ENCODE measurements at regions not wholly inside any gene's neighbourhood (a gene's known extent, or its start where the extent isn't known, plus 50 kb on each side); places are given as distances from the start of the nearest gene placed in this dataset.

GRCh38 chr20:57910716-57911115, 200.9 kb upstream of the PMEPA1 start:
- no peaks in the 10 kb centered on the region for H3K36me3 ChIP-seq (ENCODE audit: control insufficient read depth in 5 of 5, insufficient read depth in 5 of 5, low read length in 5 of 5)
- H3K4me3 ChIP-seq (ENCODE audit: low read depth in 1 of 5, low read length in 5 of 5) = no peak overlapping the region
- no peak overlapping the region for H3K27ac ChIP-seq (ENCODE audit: low read depth, low read length)
- H3K9ac ChIP-seq (ENCODE audit: low read length in 5 of 5) = no peak overlapping the region
- no peaks in the 10 kb centered on the region for H3K9me3 ChIP-seq (ENCODE audit: control insufficient read depth in 5 of 5, low read length in 5 of 5)
- peaks cover 0 to 10% (median 6%) of the 10 kb centered on the region in 5 donors for H3K27me3 ChIP-seq (ENCODE audit: control insufficient read depth in 5 of 5, insufficient read depth in 4 of 5, low read length in 5 of 5)
- H3K4me1 ChIP-seq (ENCODE audit: control insufficient read depth in 5 of 5, insufficient read depth in 5 of 5, low read length in 5 of 5) = peaks cover 0 to 8% (median 0%) of the 10 kb centered on the region in 5 donors

GRCh38 chr20:57909763-57910331, 200.0 kb upstream of the PMEPA1 start:
- H3K27ac ChIP-seq (ENCODE audit: low read depth, low read length) = no peak overlapping the region
- H3K9me3 ChIP-seq (ENCODE audit: control insufficient read depth in 5 of 5, low read length in 5 of 5) = no peaks in the 10 kb centered on the region
- H3K27me3 ChIP-seq (ENCODE audit: control insufficient read depth in 5 of 5, insufficient read depth in 4 of 5, low read length in 5 of 5) = peaks cover 0 to 10% (median 6%) of the 10 kb centered on the region in 5 donors
- H3K36me3 ChIP-seq (ENCODE audit: control insufficient read depth in 5 of 5, insufficient read depth in 5 of 5, low read length in 5 of 5) = no peaks in the 10 kb centered on the region
- H3K4me3 ChIP-seq (ENCODE audit: low read depth in 1 of 5, low read length in 5 of 5) = no peak overlapping the region
- H3K9ac ChIP-seq (ENCODE audit: low read length in 5 of 5) = no peak overlapping the region
- H3K4me1 ChIP-seq (ENCODE audit: control insufficient read depth in 5 of 5, insufficient read depth in 5 of 5, low read length in 5 of 5) = peaks cover 0 to 8% (median 0%) of the 10 kb centered on the region in 5 donors

DNA sequence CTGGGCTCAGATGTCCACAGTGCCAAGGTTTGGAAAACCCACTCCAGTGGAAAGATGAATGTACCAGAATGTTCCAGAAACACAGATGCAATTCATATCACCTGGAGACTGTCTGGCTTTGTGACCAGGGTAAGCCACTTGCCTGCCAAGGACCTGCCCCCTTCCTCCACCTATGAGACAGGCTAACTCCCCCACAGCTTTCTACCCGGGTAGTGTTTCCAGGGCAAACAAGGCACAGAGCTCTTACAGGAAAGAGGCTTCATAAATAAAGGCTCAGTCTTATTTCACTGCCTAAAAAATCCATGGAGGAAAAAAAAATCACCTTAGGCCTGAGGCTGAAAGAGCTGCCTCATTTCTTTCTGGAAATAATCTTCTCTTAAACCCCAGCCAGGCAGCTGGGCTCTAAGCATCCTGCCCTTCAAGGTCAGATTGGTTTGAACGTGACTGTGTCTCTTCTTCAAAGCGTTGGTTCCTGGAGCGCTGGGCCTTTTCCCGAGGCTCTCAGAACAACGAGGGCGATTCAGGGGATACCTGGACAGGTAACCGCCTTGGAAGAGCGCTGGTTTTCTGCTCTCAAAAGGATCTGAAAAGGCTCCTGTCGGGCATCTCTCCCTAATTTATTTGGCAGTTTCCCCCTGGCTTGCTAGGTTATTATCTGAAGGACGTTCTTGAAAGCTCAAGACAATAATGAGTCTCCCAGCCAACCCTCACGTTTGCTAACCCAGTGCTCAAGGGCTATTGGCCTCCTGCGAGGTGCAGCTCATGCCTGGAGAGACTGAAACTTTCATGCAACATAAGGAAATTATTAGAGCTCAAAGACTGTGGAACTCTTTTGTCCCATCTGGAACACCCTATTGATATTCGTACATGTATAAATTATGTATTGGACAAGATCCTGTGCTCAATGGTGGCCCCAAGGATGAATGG, 199.2 kb upstream of the PMEPA1 start:
- Histone ChIP-seq H3K4me3 (ENCODE audit: low read depth in 1 of 5, low read length in 5 of 5) (no peak overlapping the region), H3K9ac (ENCODE audit: low read length in 5 of 5) (no peak overlapping the region), H3K36me3 (ENCODE audit: control insufficient read depth in 5 of 5, insufficient read depth in 5 of 5, low read length in 5 of 5) (no peaks in the 10 kb centered on the region), H3K4me1 (ENCODE audit: control insufficient read depth in 5 of 5, insufficient read depth in 5 of 5, low read length in 5 of 5) (peaks cover 0 to 8% (median 0%) of the 10 kb centered on the region in 5 donors), H3K27me3 (ENCODE audit: control insufficient read depth in 5 of 5, insufficient read depth in 4 of 5, low read length in 5 of 5) (peaks cover 0 to 6% (median 4%) of the 10 kb centered on the region in 5 donors), H3K9me3 (ENCODE audit: control insufficient read depth in 5 of 5, low read length in 5 of 5) (no peaks in the 10 kb centered on the region), H3K27ac (ENCODE audit: low read depth, low read length) (no peak overlapping the region)

DNA sequence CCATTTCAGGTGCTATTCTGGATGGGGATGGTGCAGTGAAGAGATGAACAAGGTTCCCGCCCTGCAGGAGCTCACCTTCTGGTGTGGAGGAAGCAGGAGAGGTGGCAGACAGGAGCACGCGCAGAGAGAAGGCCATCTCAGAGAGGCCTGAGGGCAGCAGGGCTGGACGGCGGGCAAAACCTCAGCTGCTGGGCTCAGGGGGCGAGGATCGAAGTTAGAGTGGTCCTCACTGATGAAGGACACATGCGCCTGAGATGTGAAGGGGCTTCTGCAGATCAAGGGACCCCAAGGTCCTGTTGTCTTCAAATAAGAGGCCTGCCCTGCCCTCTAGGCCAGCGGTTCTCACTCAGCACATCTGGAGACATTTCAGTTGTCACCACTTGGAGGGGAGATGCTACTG, 198.4 kb upstream of the PMEPA1 start:
- peaks cover 0 to 8% (median 0%) of the 10 kb centered on the region in 5 donors for H3K4me1 ChIP-seq (ENCODE audit: control insufficient read depth in 5 of 5, insufficient read depth in 5 of 5, low read length in 5 of 5)
- no peak overlapping the region for H3K4me3 ChIP-seq (ENCODE audit: low read depth in 1 of 5, low read length in 5 of 5)
- no peaks in the 10 kb centered on the region for H3K36me3 ChIP-seq (ENCODE audit: control insufficient read depth in 5 of 5, insufficient read depth in 5 of 5, low read length in 5 of 5)
- H3K9me3 ChIP-seq (ENCODE audit: control insufficient read depth in 5 of 5, low read length in 5 of 5) = no peaks in the 10 kb centered on the region
- no peak overlapping the region for H3K9ac ChIP-seq (ENCODE audit: low read length in 5 of 5)
- no peak overlapping the region for H3K27ac ChIP-seq (ENCODE audit: low read depth, low read length)
- peaks cover 0 to 6% (median 0%) of the 10 kb centered on the region in 5 donors for H3K27me3 ChIP-seq (ENCODE audit: control insufficient read depth in 5 of 5, insufficient read depth in 4 of 5, low read length in 5 of 5)

DNA sequence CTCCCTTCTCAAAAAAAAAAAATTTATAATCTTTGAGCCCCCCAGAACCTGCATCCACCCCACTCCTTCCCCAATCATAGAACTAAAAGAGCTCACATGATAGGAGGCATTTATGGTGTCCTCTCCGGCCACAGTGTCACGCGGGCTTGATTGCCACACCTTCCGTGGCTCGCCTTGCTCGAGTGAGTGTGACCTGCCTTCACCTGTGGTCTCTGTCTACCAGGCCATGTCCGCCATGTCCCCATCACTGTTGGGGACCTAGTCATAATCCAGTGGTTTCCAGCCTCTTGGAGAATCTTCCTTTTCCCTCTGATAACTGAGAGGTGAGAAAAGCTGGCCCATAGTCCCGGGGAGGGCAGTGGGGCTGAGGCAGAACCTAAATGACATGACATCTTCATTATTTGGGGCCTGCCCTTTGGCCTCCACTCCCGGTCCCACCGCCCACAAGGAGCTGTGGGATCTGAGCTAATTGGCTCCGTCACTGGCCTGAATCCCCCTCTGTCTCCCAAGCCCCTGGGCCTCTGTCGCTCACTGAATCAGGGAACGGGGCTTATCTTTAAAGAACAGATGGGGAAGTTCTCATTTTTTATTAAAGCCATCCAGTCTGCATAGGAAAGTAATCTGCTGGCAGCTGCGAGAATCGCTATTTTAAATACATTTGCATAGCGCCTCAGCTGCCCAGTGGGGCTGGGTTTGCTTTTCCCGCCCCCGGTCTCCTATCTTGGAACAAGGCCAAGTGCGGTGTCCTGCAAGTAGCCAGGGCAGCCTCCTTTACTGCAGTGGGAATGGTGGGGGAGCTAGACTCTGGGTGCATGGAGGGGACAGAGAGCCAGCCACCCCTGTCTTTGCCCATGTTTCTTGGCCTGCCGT, 197.6 kb upstream of the PMEPA1 start:
- Histone ChIP-seq H3K4me3 (ENCODE audit: low read depth in 1 of 5, low read length in 5 of 5) (no peak overlapping the region), H3K9ac (ENCODE audit: low read length in 5 of 5) (no peak overlapping the region), H3K36me3 (ENCODE audit: control insufficient read depth in 5 of 5, insufficient read depth in 5 of 5, low read length in 5 of 5) (no peaks in the 10 kb centered on the region), H3K9me3 (ENCODE audit: control insufficient read depth in 5 of 5, low read length in 5 of 5) (no peaks in the 10 kb centered on the region), H3K4me1 (ENCODE audit: control insufficient read depth in 5 of 5, insufficient read depth in 5 of 5, low read length in 5 of 5) (peaks cover 0 to 6% (median 0%) of the 10 kb centered on the region in 5 donors), H3K27ac (ENCODE audit: low read depth, low read length) (no peak overlapping the region), H3K27me3 (ENCODE audit: control insufficient read depth in 5 of 5, insufficient read depth in 4 of 5, low read length in 5 of 5) (peaks cover 0 to 6% (median 0%) of the 10 kb centered on the region in 5 donors)

GRCh38 chr20:57905448-57905847, 195.6 kb upstream of the PMEPA1 start:
- Histone ChIP-seq H3K27me3 (ENCODE audit: control insufficient read depth in 5 of 5, insufficient read depth in 4 of 5, low read length in 5 of 5) (peaks cover 0 to 6% (median 0%) of the 10 kb centered on the region in 5 donors), H3K9me3 (ENCODE audit: control insufficient read depth in 5 of 5, low read length in 5 of 5) (no peaks in the 10 kb centered on the region), H3K4me1 (ENCODE audit: control insufficient read depth in 5 of 5, insufficient read depth in 5 of 5, low read length in 5 of 5) (peaks cover 0 to 4% (median 0%) of the 10 kb centered on the region in 5 donors), H3K27ac (ENCODE audit: low read depth, low read length) (no peak overlapping the region), H3K9ac (ENCODE audit: low read length in 5 of 5) (no peak overlapping the region), H3K36me3 (ENCODE audit: control insufficient read depth in 5 of 5, insufficient read depth in 5 of 5, low read length in 5 of 5) (no peaks in the 10 kb centered on the region), H3K4me3 (ENCODE audit: low read depth in 1 of 5, low read length in 5 of 5) (no peak overlapping the region)

DNA sequence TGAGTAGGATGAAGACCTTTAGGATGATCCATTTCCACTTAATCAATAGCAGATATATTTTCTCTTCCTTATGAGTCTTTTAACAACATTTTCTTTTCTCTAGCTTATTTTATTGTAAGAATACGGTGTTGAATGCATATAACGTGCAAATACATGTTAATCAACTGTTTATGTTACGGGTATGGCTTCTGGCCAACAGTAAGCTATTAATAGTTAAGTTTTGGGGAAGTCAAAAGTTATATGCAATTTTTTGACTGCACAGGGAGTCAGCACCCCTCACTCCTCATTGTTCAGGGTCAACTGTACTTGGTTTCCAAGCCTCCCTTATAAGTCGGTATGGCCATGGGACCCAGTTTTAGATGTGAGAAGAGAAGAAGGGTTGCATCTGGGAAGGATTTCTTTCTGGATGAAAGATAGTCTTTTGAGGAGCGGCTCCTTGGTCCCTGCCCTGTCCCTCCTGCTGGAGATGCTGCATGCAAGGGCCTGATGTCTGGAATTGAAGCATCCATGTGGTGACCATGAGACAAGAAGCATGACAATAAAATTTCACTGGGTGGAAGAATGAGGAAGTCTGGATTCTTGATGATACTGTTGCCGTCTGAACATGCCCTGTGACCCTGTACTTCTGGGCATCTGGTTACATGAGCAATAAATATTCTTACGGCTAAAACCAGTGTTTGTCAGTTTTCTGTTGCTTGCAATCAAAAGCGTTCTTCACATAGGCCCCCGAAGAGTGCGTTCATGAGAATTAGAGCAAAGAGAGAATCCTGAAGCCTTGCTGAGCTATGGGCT, 194.7 kb upstream of the PMEPA1 start:
- Histone ChIP-seq H3K9ac (ENCODE audit: low read length in 5 of 5) (no peak overlapping the region), H3K36me3 (ENCODE audit: control insufficient read depth in 5 of 5, insufficient read depth in 5 of 5, low read length in 5 of 5) (no peaks in the 10 kb centered on the region), H3K27me3 (ENCODE audit: control insufficient read depth in 5 of 5, insufficient read depth in 4 of 5, low read length in 5 of 5) (peaks cover 0 to 6% (median 3%) of the 10 kb centered on the region in 5 donors), H3K9me3 (ENCODE audit: control insufficient read depth in 5 of 5, low read length in 5 of 5) (no peaks in the 10 kb centered on the region), H3K27ac (ENCODE audit: low read depth, low read length) (no peak overlapping the region), H3K4me3 (ENCODE audit: low read depth in 1 of 5, low read length in 5 of 5) (no peak overlapping the region), H3K4me1 (ENCODE audit: control insufficient read depth in 5 of 5, insufficient read depth in 5 of 5, low read length in 5 of 5) (peaks cover 0 to 11% (median 0%) of the 10 kb centered on the region in 5 donors)

- Histone ChIP-seq H3K27ac (ENCODE audit: low read depth, low read length) (no peak overlapping the region), H3K36me3 (ENCODE audit: control insufficient read depth in 5 of 5, insufficient read depth in 5 of 5, low read length in 5 of 5) (no peaks in the 10 kb centered on the region), H3K4me1 (ENCODE audit: control insufficient read depth in 5 of 5, insufficient read depth in 5 of 5, low read length in 5 of 5) (peaks cover 0 to 15% (median 4%) of the 10 kb centered on the region in 5 donors), H3K9me3 (ENCODE audit: control insufficient read depth in 5 of 5, low read length in 5 of 5) (no peaks in the 10 kb centered on the region), H3K27me3 (ENCODE audit: control insufficient read depth in 5 of 5, insufficient read depth in 4 of 5, low read length in 5 of 5) (peaks cover 0 to 4% (median 0%) of the 10 kb centered on the region in 5 donors), H3K4me3 (ENCODE audit: low read depth in 1 of 5, low read length in 5 of 5) (no peak overlapping the region), H3K9ac (ENCODE audit: low read length in 5 of 5) (no peak overlapping the region)
Measured at GRCh38 chr20:57902473-57902872, 192.7 kb upstream of the PMEPA1 start.

DNA sequence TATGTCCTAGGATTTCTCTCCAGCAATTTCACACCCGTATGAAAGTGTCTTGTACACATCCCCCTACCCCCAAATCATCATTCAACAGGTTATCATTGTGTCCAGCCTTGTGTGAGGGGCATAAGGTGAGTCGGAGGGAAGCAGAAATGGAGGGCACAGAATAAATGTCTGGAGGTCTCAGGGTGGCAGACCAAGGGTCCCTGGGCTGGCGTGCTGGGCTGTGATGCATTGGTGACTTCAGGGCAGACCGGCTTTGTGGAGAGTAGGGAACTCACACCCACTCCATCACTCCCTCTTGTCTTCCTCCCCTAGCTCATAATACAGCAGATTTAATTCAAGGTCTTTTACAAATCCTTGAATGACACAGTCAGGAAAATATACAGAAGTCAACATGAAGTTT, 191.7 kb upstream of the PMEPA1 start:
- no peaks in the 10 kb centered on the region for H3K9me3 ChIP-seq (ENCODE audit: control insufficient read depth in 5 of 5, low read length in 5 of 5)
- no peak overlapping the region for H3K9ac ChIP-seq (ENCODE audit: low read length in 5 of 5)
- H3K27ac ChIP-seq (ENCODE audit: low read depth, low read length) = no peak overlapping the region
- peaks cover 0 to 17% (median 5%) of the 10 kb centered on the region in 5 donors for H3K4me1 ChIP-seq (ENCODE audit: control insufficient read depth in 5 of 5, insufficient read depth in 5 of 5, low read length in 5 of 5)
- peaks cover 0 to 4% (median 0%) of the 10 kb centered on the region in 5 donors for H3K27me3 ChIP-seq (ENCODE audit: control insufficient read depth in 5 of 5, insufficient read depth in 4 of 5, low read length in 5 of 5)
- no peaks in the 10 kb centered on the region for H3K36me3 ChIP-seq (ENCODE audit: control insufficient read depth in 5 of 5, insufficient read depth in 5 of 5, low read length in 5 of 5)
- no peak overlapping the region for H3K4me3 ChIP-seq (ENCODE audit: low read depth in 1 of 5, low read length in 5 of 5)

Measured in subcutaneous abdominal adipose tissue (tissue), 5 donors.